ENCODE measurements at regions not wholly inside any gene's neighbourhood (a gene's known extent, or its start where the extent isn't known, plus 50 kb on each side); places are given as distances from the start of the nearest gene placed in this dataset.

DNA sequence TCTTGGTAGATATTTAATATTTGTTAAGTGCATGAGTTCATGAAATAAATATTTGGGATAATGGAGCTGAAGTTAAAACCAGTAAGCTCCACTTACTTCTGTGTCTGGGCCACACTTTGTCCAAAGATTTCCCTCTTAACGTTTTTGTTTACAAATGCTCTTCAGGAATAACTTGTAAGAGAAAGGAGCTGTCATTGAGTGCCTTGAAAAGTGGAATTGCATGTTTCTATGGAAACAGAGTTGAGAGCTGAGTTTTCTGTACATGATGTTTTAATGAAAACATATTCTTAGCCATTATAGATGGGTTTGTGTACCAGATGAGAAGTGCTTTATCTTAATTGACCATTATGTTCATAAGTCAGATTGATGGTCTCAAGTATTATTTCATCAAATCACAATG is 1045.4 kb upstream of the EEF2KMT start:
- no peak for ATAC-seq

DNA sequence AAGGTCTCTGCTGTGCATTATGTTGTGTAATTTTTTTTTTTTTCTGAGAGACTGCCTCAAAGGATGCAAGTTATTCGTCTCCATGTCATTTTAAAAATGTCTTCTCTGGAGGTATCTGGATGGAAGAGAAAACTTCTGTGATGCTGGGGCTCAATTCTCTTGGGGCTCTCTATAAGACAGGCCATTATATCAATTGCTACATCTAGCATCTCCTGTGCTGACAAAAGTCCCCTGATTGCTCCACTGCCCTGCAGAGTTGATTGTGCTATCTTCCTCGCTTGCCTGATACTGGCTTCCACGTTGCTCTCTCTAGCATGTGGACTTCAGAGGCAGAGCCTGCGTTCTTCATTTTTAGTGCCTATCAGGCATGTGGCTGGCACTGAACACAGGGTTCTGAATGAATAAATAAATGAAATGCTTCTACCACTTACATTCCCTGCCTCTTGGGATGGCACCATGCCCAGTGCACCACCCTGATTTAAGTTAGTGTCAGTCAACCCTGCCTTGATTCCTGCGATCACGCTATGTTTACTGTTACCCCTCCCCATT is 1035.5 kb upstream of the EEF2KMT start:
- no peak for ATAC-seq
- Histone ChIP-seq H3K4me3 (no peak overlapping the region), H3K4me1 (no peaks in the 10 kb centered on the region), H3K27ac (no peak overlapping the region), H3K36me3 (no peaks in the 10 kb centered on the region), H3K9me3 (no peaks in the 10 kb centered on the region), H3K27me3 (no peaks in the 10 kb centered on the region)
- in situ Hi-C loops (cut with MboI; ENCODE audit: low sequenced_read_pairs in 4 of 4), result no loop called here
- intact Hi-C loops (cut with DNase I; ENCODE audit: low total_unique reads), result no loop called here
- DNase-seq, result no peak
- TF ChIP-seq POLR2A (IDR thresholded peaks at IDR 0.05), result no peak
- no peak for TF ChIP-seq CTCF (IDR thresholded peaks at IDR 0.05 in 4 of 5, conservative IDR thresholded peaks at IDR 0.05 in 1 of 5)

More for the DNA sequence above, 1045.4 kb upstream of the EEF2KMT start:
- Histone ChIP-seq H3K27me3 (no peaks in the 10 kb centered on the region), H3K9me3 (no peaks in the 10 kb centered on the region), H3K27ac (no peak overlapping the region), H3K4me1 (no peaks in the 10 kb centered on the region), H3K36me3 (no peaks in the 10 kb centered on the region), H3K4me3 (no peak overlapping the region)
- in situ Hi-C loops (cut with MboI; ENCODE audit: low sequenced_read_pairs in 4 of 4), result no loop called here
- no peak for DNase-seq
- intact Hi-C loops (cut with DNase I; ENCODE audit: low total_unique reads), result no loop called here
- no peak for TF ChIP-seq CTCF (IDR thresholded peaks at IDR 0.05 in 4 of 5, conservative IDR thresholded peaks at IDR 0.05 in 1 of 5)
- TF ChIP-seq POLR2A (IDR thresholded peaks at IDR 0.05), result no peak

DNA sequence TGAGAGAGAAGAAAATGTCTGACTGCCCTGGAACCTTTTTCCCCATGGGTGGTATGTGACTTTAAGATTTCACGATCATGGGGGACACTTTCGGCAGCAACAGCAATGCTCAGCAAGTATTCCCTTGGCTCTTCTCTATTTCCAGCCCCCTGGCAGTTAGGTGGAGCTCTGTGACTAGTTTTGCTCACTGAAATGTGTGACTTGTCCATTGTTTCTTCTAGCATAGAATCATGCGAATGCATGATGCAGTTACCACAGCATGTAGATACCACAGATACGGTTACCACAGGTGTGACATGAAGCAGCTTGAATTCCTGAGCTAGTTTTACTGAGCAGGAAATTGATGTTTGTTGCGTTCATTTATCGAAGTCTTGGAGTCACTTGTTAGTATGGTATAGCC is 1034.5 kb upstream of the EEF2KMT start:
- ATAC-seq, result no peak
- H3K9me3 ChIP-seq, result no peaks in the 10 kb centered on the region
- no peaks in the 10 kb centered on the region for H3K4me1 ChIP-seq
- no peaks in the 10 kb centered on the region for H3K36me3 ChIP-seq
- no peaks in the 10 kb centered on the region for H3K27me3 ChIP-seq
- TF ChIP-seq POLR2A (IDR thresholded peaks at IDR 0.05), result no peak
- no peak for TF ChIP-seq CTCF (IDR thresholded peaks at IDR 0.05 in 4 of 5, conservative IDR thresholded peaks at IDR 0.05 in 1 of 5)
- in situ Hi-C loops (cut with MboI; ENCODE audit: low sequenced_read_pairs in 4 of 4), result no loop called here
- H3K4me3 ChIP-seq, result no peak overlapping the region
- H3K27ac ChIP-seq, result no peak overlapping the region
- no peak for DNase-seq
- intact Hi-C loops (cut with DNase I; ENCODE audit: low total_unique reads), result no loop called here

DNA sequence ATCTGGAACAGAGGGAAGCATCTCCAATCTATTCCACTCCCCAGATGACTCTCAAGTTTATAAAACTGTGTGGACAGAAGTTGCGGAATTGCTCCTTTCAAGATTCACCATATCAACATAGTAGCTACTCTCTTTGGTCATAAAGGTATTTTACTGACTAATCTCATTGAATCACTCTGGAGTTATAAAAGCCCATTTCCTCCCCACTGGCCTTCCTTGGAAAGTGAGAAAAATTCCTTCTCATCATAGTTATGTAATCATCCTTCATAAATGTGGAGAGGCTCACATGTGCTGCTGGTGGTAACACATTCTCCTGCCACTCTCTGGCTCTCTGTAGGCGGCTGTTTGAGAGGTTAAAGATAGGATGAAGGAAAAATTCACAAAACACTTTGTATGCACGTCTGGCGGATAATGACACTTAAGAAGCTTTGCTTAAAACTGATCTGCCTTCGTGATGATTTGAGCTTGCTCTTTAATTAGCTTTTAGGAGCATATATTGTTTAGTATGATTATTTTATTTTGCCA is 1034.0 kb upstream of the EEF2KMT start:
- Histone ChIP-seq H3K4me1 (no peaks in the 10 kb centered on the region), H3K4me3 (no peak overlapping the region), H3K27ac (no peak overlapping the region), H3K27me3 (no peaks in the 10 kb centered on the region), H3K36me3 (no peaks in the 10 kb centered on the region), H3K9me3 (no peaks in the 10 kb centered on the region)
- TF ChIP-seq POLR2A (IDR thresholded peaks at IDR 0.05) (no peak), CTCF (IDR thresholded peaks at IDR 0.05 in 4 of 5, conservative IDR thresholded peaks at IDR 0.05 in 1 of 5) (no peak)
- DNase-seq (no peak), ATAC-seq (no peak)
- in situ Hi-C loops (cut with MboI; ENCODE audit: low sequenced_read_pairs in 4 of 4) (no loop called here), intact Hi-C loops (cut with DNase I; ENCODE audit: low total_unique reads) (no loop called here)
